Natural killer cell (primary cell): ENCODE measurements at regions not wholly inside any gene's neighbourhood (a gene's known extent, or its start where the extent isn't known, plus 50 kb on each side); places are given as distances from the start of the nearest gene placed in this dataset.

Source experiments
- ATAC-seq, 3 donors: fragments of 150-1000 bp in 2 of 3; fragments of 200-7000 bp in 1 of 3; cut with Tn5 transposase; 1 replicate in 1 of 3; 2 replicates in 2 of 3; pipeline ENCODE4 v1.10.0; 2021; ENCODE audit warnings: mild to moderate bottlenecking in 2 of 3, moderate library complexity in 2 of 3
- DNase-seq, 2 donors: peaks; one replicate each; pipeline versions ENCODE4 v3.0.0 to v3.0.0-alpha.2; 2013 to 2021; ENCODE audit warnings: mixed read lengths in 1 of 2
- H3K27ac ChIP-seq: one replicate; pipeline ENCODE4 v1.5.1; 2013; ENCODE audit warnings: mild to moderate bottlenecking, low read length
- H3K27me3 ChIP-seq: one replicate; pipeline ENCODE4 v1.6.1; 2013; ENCODE audit warnings: low read length; ENCODE audit not compliant: control insufficient read depth, insufficient read depth
- H3K36me3 ChIP-seq: one replicate; pipeline ENCODE4 v1.6.1; 2013; ENCODE audit warnings: low read length; ENCODE audit not compliant: control insufficient read depth, insufficient read depth
- H3K4me1 ChIP-seq: one replicate; pipeline ENCODE4 v1.6.1; 2013; ENCODE audit warnings: low read length; ENCODE audit not compliant: control insufficient read depth, insufficient read depth
- H3K4me3 ChIP-seq: one replicate; pipeline ENCODE4 v1.5.1; 2013; ENCODE audit warnings: low read length
- H3K9me3 ChIP-seq: one replicate; pipeline ENCODE4 v1.6.1; 2013; ENCODE audit warnings: low read length; ENCODE audit not compliant: control insufficient read depth, insufficient read depth
- H3K27ac Mint-ChIP-seq, 2 donors: one replicate each; pipeline ENCODE4 v1.8.0; 2022; ENCODE audit warnings: mild to moderate bottlenecking in 2 of 2, mixed read lengths in 2 of 2, moderate library complexity in 1 of 2
- H3K27me3 Mint-ChIP-seq, 2 donors: one replicate each; pipeline ENCODE4 v1.8.0; 2022; ENCODE audit warnings: low read depth in 2 of 2, mixed read lengths in 2 of 2
- H3K36me3 Mint-ChIP-seq: one replicate; pipeline ENCODE4 v1.8.0; 2022; ENCODE audit warnings: mixed read lengths
- H3K4me1 Mint-ChIP-seq, 2 donors: one replicate each; pipeline ENCODE4 v1.8.0; 2022; ENCODE audit warnings: mixed read lengths in 2 of 2
- H3K4me3 Mint-ChIP-seq: one replicate; pipeline ENCODE4 v1.8.0; 2022; ENCODE audit warnings: mild to moderate bottlenecking, moderate library complexity, mixed read lengths
- H3K9me3 Mint-ChIP-seq, 2 donors: one replicate each; pipeline ENCODE4 v1.8.0; 2022; ENCODE audit warnings: mixed read lengths in 2 of 2
- CTCF ChIP-seq: fragments of 200-600 bp; IDR thresholded peaks from one replicate; pipeline ENCODE4 v1.8.0; 2022; ENCODE audit warnings: antibody characterized with exemption
- WGBS: methylation state at CpG from one replicate; pipeline ENCODE4 v1.1.7; 2013; ENCODE audit warnings: missing lambda C conversion rate; ENCODE audit not compliant: insufficient coverage; 5-methylcytosine and 5-hydroxymethylcytosine counted together
- intact Hi-C: fragments of 100-400 bp; cut with micrococcal nuclease; formaldehyde crosslinking; loops from one replicate; pipeline ENCODE4 v1.14.2; 2022

DNA sequence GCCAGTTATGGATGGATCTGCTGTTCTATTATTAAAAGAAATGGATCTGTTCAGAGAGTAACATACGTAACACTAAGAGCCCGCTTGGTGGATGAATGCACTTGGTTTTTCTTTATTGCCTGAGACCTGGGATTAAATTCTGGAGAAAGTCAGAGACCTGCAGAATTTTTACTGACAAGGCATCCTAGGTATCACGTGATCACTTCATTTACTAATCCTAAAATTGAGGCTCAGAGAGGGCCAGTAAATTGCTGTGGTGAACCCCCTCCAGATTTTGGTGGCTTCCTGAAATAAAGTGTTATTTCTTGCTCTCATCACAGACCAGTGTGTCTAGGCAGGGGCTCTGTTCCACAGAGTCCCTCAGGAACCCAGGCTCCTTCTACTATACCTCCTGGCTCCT is 187.9 kb upstream of the LARGE1 start:
- ATAC-seq = no peak
- intact Hi-C loops = no loop called here
- no peaks in the 10 kb centered on the region for H3K4me1 Mint-ChIP-seq
- no peaks in the 10 kb centered on the region for H3K36me3 Mint-ChIP-seq
- H3K4me3 Mint-ChIP-seq = no peak overlapping the region
- DNase-seq = no peak
- Histone ChIP-seq H3K27me3 (no peaks in the 10 kb centered on the region), H3K36me3 (no peaks in the 10 kb centered on the region), H3K4me3 (no peak overlapping the region), H3K9me3 (no peaks in the 10 kb centered on the region), H3K27ac (no peak overlapping the region), H3K4me1 (no peaks in the 10 kb centered on the region)
- WGBS = 89% methylated on average over 3 of the region's 3 CpGs
- H3K27ac Mint-ChIP-seq = no peak overlapping the region
- no peaks in the 10 kb centered on the region for H3K27me3 Mint-ChIP-seq
- no peak for TF ChIP-seq CTCF
- H3K9me3 Mint-ChIP-seq = no peaks in the 10 kb centered on the region

DNA sequence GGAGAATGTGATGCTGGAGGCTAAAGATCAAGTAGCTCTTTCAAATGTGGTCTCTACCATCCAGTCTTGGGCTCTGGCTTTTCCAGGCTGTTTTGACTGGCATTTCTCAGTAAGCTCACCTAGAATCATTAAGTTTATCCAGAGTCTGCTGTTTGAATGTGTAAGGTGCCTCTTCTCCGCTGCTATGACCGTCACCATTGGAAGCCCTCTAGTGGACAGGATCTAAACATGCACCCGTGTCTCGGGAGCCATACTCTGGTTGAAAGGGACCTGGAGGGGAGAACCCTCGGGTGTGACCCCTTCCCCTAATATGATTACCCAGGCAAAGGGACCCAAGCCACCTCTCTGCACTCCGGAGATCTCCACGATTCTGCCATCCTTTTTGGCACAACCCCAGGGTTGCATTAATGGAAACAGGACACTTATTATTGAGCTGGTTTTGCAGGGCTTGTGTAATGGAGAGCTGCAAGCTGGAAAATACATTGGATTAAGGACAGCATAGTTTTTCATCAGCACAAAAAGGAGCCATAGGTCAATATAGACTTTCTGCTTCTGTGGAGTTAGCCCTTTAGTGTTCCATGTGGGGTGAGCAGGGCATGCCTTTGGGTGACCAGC is 191.0 kb upstream of the LARGE1 start:
- Histone ChIP-seq H3K36me3 (no peaks in the 10 kb centered on the region), H3K4me1 (no peaks in the 10 kb centered on the region), H3K9me3 (no peaks in the 10 kb centered on the region), H3K27me3 (no peaks in the 10 kb centered on the region), H3K27ac (no peak overlapping the region), H3K4me3 (no peak overlapping the region)
- no peaks in the 10 kb centered on the region for H3K4me1 Mint-ChIP-seq
- H3K27me3 Mint-ChIP-seq = no peaks in the 10 kb centered on the region
- DNase-seq (peak in 1 of 2 donors; percentile 22), ATAC-seq (peak in 1 of 3 donors; percentile 36)
- whole genome bisulfite sequencing = 11% methylated on average over 7 of the region's 7 CpGs
- H3K36me3 Mint-ChIP-seq = no peaks in the 10 kb centered on the region
- no peak overlapping the region for H3K27ac Mint-ChIP-seq
- H3K4me3 Mint-ChIP-seq = no peak overlapping the region
- intact Hi-C loops = no loop called here
- H3K9me3 Mint-ChIP-seq = no peaks in the 10 kb centered on the region
- TF ChIP-seq CTCF = peak; percentile 30

DNA sequence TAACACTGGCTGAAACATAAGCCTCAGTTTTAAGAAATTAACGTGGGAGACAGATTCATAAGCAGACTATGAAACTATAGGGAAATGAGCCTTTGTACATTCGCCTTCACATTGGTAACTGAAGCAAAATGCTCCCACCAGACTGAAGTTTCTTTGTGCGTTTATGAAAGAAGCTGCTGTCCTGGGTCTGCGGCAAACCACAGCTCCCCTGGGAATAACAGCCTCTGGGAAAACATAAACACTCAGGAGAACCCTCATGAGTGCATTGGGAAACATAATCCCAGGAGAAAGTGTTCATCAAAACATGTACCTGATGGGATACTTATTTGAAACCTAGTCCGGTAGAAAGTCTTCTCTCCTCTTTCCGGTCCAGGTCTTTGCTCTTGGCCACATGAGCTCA is 193.1 kb upstream of the LARGE1 start:
- DNase-seq = no peak
- ATAC-seq = no peak
- no peaks in the 10 kb centered on the region for H3K9me3 Mint-ChIP-seq
- Histone ChIP-seq H3K4me3 (no peak overlapping the region), H3K9me3 (no peaks in the 10 kb centered on the region), H3K36me3 (no peaks in the 10 kb centered on the region), H3K4me1 (no peaks in the 10 kb centered on the region), H3K27me3 (no peaks in the 10 kb centered on the region), H3K27ac (no peak overlapping the region)
- H3K4me3 Mint-ChIP-seq = no peak overlapping the region
- intact Hi-C loops = no loop called here
- no peaks in the 10 kb centered on the region for H3K27me3 Mint-ChIP-seq
- no peak overlapping the region for H3K27ac Mint-ChIP-seq
- H3K36me3 Mint-ChIP-seq = no peaks in the 10 kb centered on the region
- H3K4me1 Mint-ChIP-seq = no peaks in the 10 kb centered on the region
- 86% methylated on average over 6 of the region's 6 CpGs for WGBS
- no peak for TF ChIP-seq CTCF

- Mint-ChIP-seq H3K4me3 (no peak overlapping the region), H3K4me1 (no peaks in the 10 kb centered on the region), H3K27me3 (no peaks in the 10 kb centered on the region), H3K9me3 (no peaks in the 10 kb centered on the region), H3K36me3 (no peaks in the 10 kb centered on the region), H3K27ac (no peak overlapping the region)
- H3K27me3 ChIP-seq = no peaks in the 10 kb centered on the region
- no peak overlapping the region for H3K4me3 ChIP-seq
- no peak overlapping the region for H3K27ac ChIP-seq
- no peaks in the 10 kb centered on the region for H3K4me1 ChIP-seq
- WGBS = 100% methylated on average over 2 of the region's 2 CpGs
- ATAC-seq (no peak), DNase-seq (no peak)
- no peaks in the 10 kb centered on the region for H3K9me3 ChIP-seq
- no peaks in the 10 kb centered on the region for H3K36me3 ChIP-seq
- intact Hi-C loops = no loop called here
- TF ChIP-seq CTCF = no peak
Observed at GRCh38 chr22:34114406-34114805, 194.1 kb upstream of the LARGE1 start.
